ENCODE measurements at regions not wholly inside any gene's neighbourhood (a gene's known extent, or its start where the extent isn't known, plus 50 kb on each side); places are given as distances from the start of the nearest gene placed in this dataset.

DNA sequence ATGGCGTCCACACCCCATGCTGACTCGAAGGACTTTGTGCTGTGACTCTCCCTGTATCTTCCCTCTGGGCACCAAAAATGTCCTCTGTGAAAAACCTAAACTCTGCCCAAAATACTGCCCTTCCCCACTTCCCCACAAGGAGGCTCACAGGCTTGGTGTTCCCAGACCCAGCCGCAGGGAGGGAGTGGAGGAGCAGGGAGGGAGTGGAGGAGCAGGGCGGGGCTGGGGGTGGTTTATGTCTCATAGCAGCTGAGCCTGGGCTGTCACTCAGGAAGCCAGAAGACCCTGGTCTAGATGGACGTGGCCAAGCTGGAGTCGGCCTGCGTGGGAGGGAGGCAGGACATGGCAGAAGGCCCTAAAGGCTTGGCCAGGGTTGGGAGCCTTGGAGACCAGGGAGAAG lies 461.7 kb downstream of the PTPRU start:
- TF ChIP-seq, protein P1, sequence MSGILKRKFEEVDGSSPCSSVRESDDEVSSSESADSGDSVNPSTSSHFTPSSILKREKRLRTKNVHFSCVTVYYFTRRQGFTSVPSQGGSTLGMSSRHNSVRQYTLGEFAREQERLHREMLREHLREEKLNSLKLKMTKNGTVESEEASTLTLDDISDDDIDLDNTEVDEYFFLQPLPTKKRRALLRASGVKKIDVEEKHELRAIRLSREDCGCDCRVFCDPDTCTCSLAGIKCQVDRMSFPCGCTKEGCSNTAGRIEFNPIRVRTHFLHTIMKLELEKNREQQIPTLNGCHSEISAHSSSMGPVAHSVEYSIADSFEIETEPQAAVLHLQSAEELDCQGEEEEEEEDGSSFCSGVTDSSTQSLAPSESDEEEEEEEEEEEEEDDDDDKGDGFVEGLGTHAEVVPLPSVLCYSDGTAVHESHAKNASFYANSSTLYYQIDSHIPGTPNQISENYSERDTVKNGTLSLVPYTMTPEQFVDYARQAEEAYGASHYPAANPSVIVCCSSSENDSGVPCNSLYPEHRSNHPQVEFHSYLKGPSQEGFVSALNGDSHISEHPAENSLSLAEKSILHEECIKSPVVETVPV (CRISPR knock-in tag; IDR thresholded peaks at IDR 0.05) = no peak
- TF ChIP-seq OSR1 (CRISPR knock-in tag; IDR thresholded peaks at IDR 0.05) = no peak
- no peak for TF ChIP-seq ZFP3 (CRISPR knock-in tag; IDR thresholded peaks at IDR 0.05)
